WTC11 (cell line): ENCODE measurements at regions not wholly inside any gene's neighbourhood (a gene's known extent, or its start where the extent isn't known, plus 50 kb on each side); places are given as distances from the start of the nearest gene placed in this dataset.

Source experiments
- ATAC-seq: fragments of 200-7000 bp; cut with Tn5 transposase; 2 replicates; pipeline ENCODE4 v1.10.0; 2021; ENCODE audit warnings: mild to moderate bottlenecking, moderate library complexity
- CTCF ChIA-PET: fragments of 300-600 bp; sonication (Branson Sonifier 250); formaldehyde crosslinking; loops from one replicate; lab custom pipeline; 2021; ENCODE audit warnings: antibody characterized with exemption; lab: Charles Lee
- POLR2A ChIA-PET: fragments of 350-600 bp; sonication (Branson Sonifier 250); formaldehyde crosslinking; loops from one replicate; lab custom pipeline; 2021; ENCODE audit warnings: antibody characterized with exemption; lab: Charles Lee
- DNase-seq: peaks from one replicate; pipeline ENCODE4 v3.0.0; 2021; ENCODE audit warnings: low spot score
- H3K27ac Mint-ChIP-seq: 2 replicates; pipeline ENCODE4 v1.8.0; 2021; ENCODE audit warnings: mixed read lengths
- H3K27me3 Mint-ChIP-seq: 2 replicates; pipeline ENCODE4 v1.8.0; 2021; ENCODE audit warnings: low read depth, mild to moderate bottlenecking, moderate library complexity, mixed read lengths
- H3K36me3 Mint-ChIP-seq: 2 replicates; pipeline ENCODE4 v1.8.0; 2021; ENCODE audit warnings: mixed read lengths
- H3K4me1 Mint-ChIP-seq: 2 replicates; pipeline ENCODE4 v1.8.0; 2022; ENCODE audit warnings: mixed read lengths
- H3K4me3 Mint-ChIP-seq: 2 replicates; pipeline ENCODE4 v1.8.0; 2021; ENCODE audit warnings: mild to moderate bottlenecking, moderate library complexity, mixed read lengths
- H3K9me3 Mint-ChIP-seq: 2 replicates; pipeline ENCODE4 v1.8.0; 2021; ENCODE audit warnings: mixed read lengths
- AR ChIP-seq: fragments of 250-450 bp; sonication (Bioruptor Pico); IDR thresholded peaks from 2 replicates; pipeline ENCODE4 v1.9.0; 2021; ENCODE audit warnings: mild to moderate bottlenecking
- CBFB ChIP-seq: sonication (generic); formaldehyde crosslinking; IDR thresholded peaks from 2 replicates; pipeline ENCODE4 v1.8.1; 2022; ENCODE audit warnings: mild to moderate bottlenecking, low read depth, missing genetic modification reagents
- ELF4 ChIP-seq: sonication (generic); formaldehyde crosslinking; IDR thresholded peaks from 2 replicates; pipeline ENCODE4 v1.8.1; 2022; ENCODE audit warnings: low read depth, mild to moderate bottlenecking, moderate library complexity, missing genetic modification reagents
- FOXJ3 ChIP-seq: sonication (generic); formaldehyde crosslinking; IDR thresholded peaks from 2 replicates; pipeline ENCODE4 v1.9.0; 2021; ENCODE audit warnings: missing genetic modification reagents, mild to moderate bottlenecking, borderline replicate concordance
- FOXK1 ChIP-seq: sonication (generic); formaldehyde crosslinking; IDR thresholded peaks from 2 replicates; pipeline ENCODE4 v1.8.0; 2022; ENCODE audit warnings: mild to moderate bottlenecking, moderate library complexity, missing genetic modification reagents
- GTF2I ChIP-seq: fragments of 250-450 bp; sonication (Bioruptor Pico); conservative IDR thresholded peaks from 2 replicates; pipeline ENCODE4 v1.4.0; 2021; ENCODE audit warnings: mild to moderate bottlenecking
- TEAD4 ChIP-seq: sonication (generic); formaldehyde crosslinking; IDR thresholded peaks from 2 replicates; pipeline ENCODE4 v1.8.0; 2022; ENCODE audit warnings: mild to moderate bottlenecking, missing genetic modification reagents
- TP53 ChIP-seq: sonication (generic); formaldehyde crosslinking; IDR thresholded peaks from 2 replicates; pipeline ENCODE4 v1.8.1; 2023; ENCODE audit warnings: mild to moderate bottlenecking, missing genetic modification reagents
- USF1 ChIP-seq: sonication (generic); formaldehyde crosslinking; IDR thresholded peaks from 2 replicates; pipeline ENCODE4 v1.8.0; 2022; ENCODE audit warnings: mild to moderate bottlenecking, missing genetic modification reagents
- ZNF138 ChIP-seq: sonication (generic); formaldehyde crosslinking; conservative IDR thresholded peaks from 2 replicates; pipeline ENCODE4 v1.8.1; 2022; ENCODE audit warnings: mild to moderate bottlenecking, moderate library complexity, missing genetic modification reagents
- ZNF396 ChIP-seq: fragments of 250-450 bp; sonication (Bioruptor Pico); IDR thresholded peaks from 2 replicates; pipeline ENCODE4 v1.8.0; 2021; ENCODE audit warnings: mild to moderate bottlenecking, moderate library complexity, borderline replicate concordance
- TF ChIP-seq, protein P1 (sequence below): sonication (generic); formaldehyde crosslinking; IDR thresholded peaks from 2 replicates; pipeline ENCODE4 v1.8.0; 2022; ENCODE audit warnings: mild to moderate bottlenecking, missing genetic modification reagents
- TF ChIP-seq, protein P2 (sequence below): sonication (generic); formaldehyde crosslinking; IDR thresholded peaks from 2 replicates; pipeline ENCODE4 v1.8.0; 2022; ENCODE audit warnings: missing genetic modification reagents
- TF ChIP-seq, protein P3 (sequence below): sonication (generic); formaldehyde crosslinking; conservative IDR thresholded peaks from 2 replicates; pipeline ENCODE4 v1.8.1; 2023; ENCODE audit warnings: mild to moderate bottlenecking, low read depth, missing genetic modification reagents, moderate library complexity

DNA sequence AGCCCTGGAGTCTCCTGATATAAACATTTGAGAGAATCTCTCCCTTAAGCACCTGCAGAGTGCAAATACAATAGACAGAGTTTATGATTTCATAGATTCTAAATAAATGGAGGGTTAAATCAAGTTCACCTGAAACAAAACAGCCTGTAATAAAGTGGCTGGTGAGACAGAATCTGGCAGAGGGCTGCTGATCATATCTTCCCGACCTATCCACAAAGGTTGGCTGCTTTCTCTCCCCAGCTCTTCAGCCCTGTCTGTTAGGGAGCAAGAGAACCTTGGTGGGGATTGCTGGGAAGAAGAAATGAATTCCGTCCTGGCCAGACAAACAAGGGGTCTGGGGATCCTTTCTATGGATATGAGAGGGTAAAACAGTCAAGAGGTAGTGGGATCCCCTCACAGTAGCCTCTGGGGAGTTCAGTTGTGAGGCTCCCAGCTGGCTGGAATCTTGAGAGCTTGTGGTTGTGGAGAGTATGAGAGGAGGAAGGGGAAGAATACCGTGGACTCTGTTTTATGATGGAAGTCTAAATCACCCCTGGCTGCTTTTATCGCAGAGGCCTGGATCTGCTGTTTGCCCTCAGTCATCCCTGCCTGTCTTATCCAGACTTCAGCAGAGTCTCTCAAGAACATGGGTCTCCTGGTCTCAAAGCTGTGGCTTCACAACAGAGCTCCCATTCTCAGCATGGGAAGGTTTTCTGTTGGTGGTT lies 451.3 kb downstream of the NTRK3 start:
- no peak for ATAC-seq
- no peak overlapping the region for H3K4me3 Mint-ChIP-seq
- POLR2A ChIA-PET = no interaction called here
- CTCF ChIA-PET = no interaction called here
- TF ChIP-seq, protein P1, sequence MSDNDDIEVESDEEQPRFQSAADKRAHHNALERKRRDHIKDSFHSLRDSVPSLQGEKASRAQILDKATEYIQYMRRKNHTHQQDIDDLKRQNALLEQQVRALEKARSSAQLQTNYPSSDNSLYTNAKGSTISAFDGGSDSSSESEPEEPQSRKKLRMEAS (CRISPR knock-in tag) = no peak
- TF ChIP-seq ELF4 (CRISPR knock-in tag) (no peak), AR (CRISPR knock-in tag) (no peak), USF1 (no peak), ZNF138 (CRISPR knock-in tag) (no peak), CBFB (no peak)
- TF ChIP-seq, all 79 proteins: peak for 0
- Mint-ChIP-seq H3K9me3 (peaks cover 17% of the 10 kb centered on the region), H3K4me1 (peaks cover 10% of the 10 kb centered on the region; the same call in 1 of the 2 replicates), H3K36me3 (no peaks in the 10 kb centered on the region), H3K27me3 (peaks cover 5% of the 10 kb centered on the region), H3K27ac (no peak overlapping the region)
- DNase-seq = no peak

DNA sequence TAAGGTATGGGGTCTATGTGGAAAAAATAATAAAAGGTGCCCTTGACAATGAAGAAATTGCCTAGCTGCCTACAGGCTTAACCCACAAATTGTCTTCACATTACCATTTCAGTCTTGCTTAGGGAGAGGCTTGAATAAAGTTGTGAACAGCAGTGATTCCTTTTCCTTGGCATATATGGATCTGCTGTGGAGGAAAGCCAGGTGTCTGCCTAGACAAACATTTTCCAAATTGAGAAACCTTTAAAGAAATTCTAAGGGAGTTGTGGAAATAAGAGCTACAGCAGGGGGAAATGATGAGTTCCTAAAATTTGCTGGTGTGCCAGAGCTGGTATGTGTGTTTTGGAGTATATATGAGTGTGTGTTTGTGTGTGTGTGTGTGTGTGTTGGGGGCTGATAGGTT lies 452.1 kb downstream of the NTRK3 start:
- TF ChIP-seq GTF2I (CRISPR knock-in tag) = no peak
- no peak for TF ChIP-seq FOXJ3 (CRISPR knock-in tag)
- TF ChIP-seq, protein P2, sequence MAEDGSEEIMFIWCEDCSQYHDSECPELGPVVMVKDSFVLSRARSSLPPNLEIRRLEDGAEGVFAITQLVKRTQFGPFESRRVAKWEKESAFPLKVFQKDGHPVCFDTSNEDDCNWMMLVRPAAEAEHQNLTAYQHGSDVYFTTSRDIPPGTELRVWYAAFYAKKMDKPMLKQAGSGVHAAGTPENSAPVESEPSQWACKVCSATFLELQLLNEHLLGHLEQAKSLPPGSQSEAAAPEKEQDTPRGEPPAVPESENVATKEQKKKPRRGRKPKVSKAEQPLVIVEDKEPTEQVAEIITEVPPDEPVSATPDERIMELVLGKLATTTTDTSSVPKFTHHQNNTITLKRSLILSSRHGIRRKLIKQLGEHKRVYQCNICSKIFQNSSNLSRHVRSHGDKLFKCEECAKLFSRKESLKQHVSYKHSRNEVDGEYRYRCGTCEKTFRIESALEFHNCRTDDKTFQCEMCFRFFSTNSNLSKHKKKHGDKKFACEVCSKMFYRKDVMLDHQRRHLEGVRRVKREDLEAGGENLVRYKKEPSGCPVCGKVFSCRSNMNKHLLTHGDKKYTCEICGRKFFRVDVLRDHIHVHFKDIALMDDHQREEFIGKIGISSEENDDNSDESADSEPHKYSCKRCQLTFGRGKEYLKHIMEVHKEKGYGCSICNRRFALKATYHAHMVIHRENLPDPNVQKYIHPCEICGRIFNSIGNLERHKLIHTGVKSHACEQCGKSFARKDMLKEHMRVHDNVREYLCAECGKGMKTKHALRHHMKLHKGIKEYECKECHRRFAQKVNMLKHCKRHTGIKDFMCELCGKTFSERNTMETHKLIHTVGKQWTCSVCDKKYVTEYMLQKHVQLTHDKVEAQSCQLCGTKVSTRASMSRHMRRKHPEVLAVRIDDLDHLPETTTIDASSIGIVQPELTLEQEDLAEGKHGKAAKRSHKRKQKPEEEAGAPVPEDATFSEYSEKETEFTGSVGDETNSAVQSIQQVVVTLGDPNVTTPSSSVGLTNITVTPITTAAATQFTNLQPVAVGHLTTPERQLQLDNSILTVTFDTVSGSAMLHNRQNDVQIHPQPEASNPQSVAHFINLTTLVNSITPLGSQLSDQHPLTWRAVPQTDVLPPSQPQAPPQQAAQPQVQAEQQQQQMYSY (CRISPR knock-in tag) = no peak
- no peak for ATAC-seq
- Mint-ChIP-seq H3K27me3 (peaks cover 5% of the 10 kb centered on the region), H3K36me3 (no peaks in the 10 kb centered on the region), H3K4me1 (peaks cover 10% of the 10 kb centered on the region; the same call in 1 of the 2 replicates), H3K9me3 (peaks cover 17% of the 10 kb centered on the region), H3K27ac (no peak overlapping the region), H3K4me3 (no peak overlapping the region)
- CTCF ChIA-PET = no interaction called here
- POLR2A ChIA-PET = no interaction called here
- no peak for DNase-seq

- Mint-ChIP-seq H3K36me3 (no peaks in the 10 kb centered on the region), H3K27ac (no peak overlapping the region), H3K27me3 (peaks cover 5% of the 10 kb centered on the region), H3K4me3 (no peak overlapping the region), H3K9me3 (no peaks in the 10 kb centered on the region), H3K4me1 (no peaks in the 10 kb centered on the region)
- ChIA-PET POLR2A (no interaction called here), CTCF (interaction anchor here (0.6 kb wide), 1 partner anchor 1060 kb away, joined by 5 read pairs; no protein-coding TSS in a partner anchor)
- DNase-seq (no peak), ATAC-seq (no peak)
- TF ChIP-seq TP53 (CRISPR knock-in tag) = no peak
- TF ChIP-seq ZNF396 = no peak
- TF ChIP-seq, protein P3, sequence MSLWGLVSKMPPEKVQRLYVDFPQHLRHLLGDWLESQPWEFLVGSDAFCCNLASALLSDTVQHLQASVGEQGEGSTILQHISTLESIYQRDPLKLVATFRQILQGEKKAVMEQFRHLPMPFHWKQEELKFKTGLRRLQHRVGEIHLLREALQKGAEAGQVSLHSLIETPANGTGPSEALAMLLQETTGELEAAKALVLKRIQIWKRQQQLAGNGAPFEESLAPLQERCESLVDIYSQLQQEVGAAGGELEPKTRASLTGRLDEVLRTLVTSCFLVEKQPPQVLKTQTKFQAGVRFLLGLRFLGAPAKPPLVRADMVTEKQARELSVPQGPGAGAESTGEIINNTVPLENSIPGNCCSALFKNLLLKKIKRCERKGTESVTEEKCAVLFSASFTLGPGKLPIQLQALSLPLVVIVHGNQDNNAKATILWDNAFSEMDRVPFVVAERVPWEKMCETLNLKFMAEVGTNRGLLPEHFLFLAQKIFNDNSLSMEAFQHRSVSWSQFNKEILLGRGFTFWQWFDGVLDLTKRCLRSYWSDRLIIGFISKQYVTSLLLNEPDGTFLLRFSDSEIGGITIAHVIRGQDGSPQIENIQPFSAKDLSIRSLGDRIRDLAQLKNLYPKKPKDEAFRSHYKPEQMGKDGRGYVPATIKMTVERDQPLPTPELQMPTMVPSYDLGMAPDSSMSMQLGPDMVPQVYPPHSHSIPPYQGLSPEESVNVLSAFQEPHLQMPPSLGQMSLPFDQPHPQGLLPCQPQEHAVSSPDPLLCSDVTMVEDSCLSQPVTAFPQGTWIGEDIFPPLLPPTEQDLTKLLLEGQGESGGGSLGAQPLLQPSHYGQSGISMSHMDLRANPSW (CRISPR knock-in tag) = no peak
- TF ChIP-seq FOXK1 (CRISPR knock-in tag) = no peak
- no peak for TF ChIP-seq TEAD4 (CRISPR knock-in tag)
- TF ChIP-seq, protein P2 (CRISPR knock-in tag) = no peak
Measured at GRCh38 chr15:87799838-87800237, 456.7 kb downstream of the NTRK3 start.
